SK-N-SH (cell line): ENCODE measurements at regions not wholly inside any gene's neighbourhood (a gene's known extent, or its start where the extent isn't known, plus 50 kb on each side); places are given as distances from the start of the nearest gene placed in this dataset.

Source experiments
- CTCF ChIA-PET: fragments of 300-600, 350-600 bp; formaldehyde crosslinking; extraction: SDS; loops from one replicate; lab custom pipeline; 2021; lab: Yijun Ruan, JAX
- POLR2A ChIA-PET: fragments of 350-600 bp; sonication (Branson Sonifier 250); formaldehyde crosslinking; extraction: SDS; loops from one replicate; lab custom pipeline; 2020; ENCODE audit warnings: antibody characterized with exemption, inconsistent platforms; lab: Yijun Ruan, JAX
- DNase-seq: peaks from one replicate; pipeline ENCODE4 v3.0.0; 2012
- H2AFZ ChIP-seq: fragments of 200-600 bp; sonication (generic); 2 replicates; pipeline ENCODE4 v1.8.1; 2016; ENCODE audit warnings: antibody characterized with exemption, mild to moderate bottlenecking, low read depth
- H3F3A ChIP-seq: fragments of 200-600 bp; sonication (generic); replicated peaks from 2 replicates; pipeline ENCODE3; 2016; ENCODE audit warnings: antibody characterized with exemption, mild to moderate bottlenecking; ENCODE audit not compliant: insufficient read depth
- H3K27ac ChIP-seq, 2 experiments: fragments of 200-500 bp in 1 of 2; fragments of 200-600 bp in 1 of 2; sonication (Bioruptor generic) in 1 of 2; sonication (generic), shearing (Covaris generic) in 1 of 2; 2 replicates each; pipeline versions ENCODE4 v1.5.1 to v1.6.1; 2014 to 2016; ENCODE audit warnings: low read depth in 2 of 2, inconsistent platforms in 1 of 2, low read length in 1 of 2, mild to moderate bottlenecking in 1 of 2, mixed read lengths in 1 of 2
- H3K27me3 ChIP-seq: fragments of 200-600 bp; sonication (generic), shearing (Covaris generic); 2 replicates; pipeline ENCODE4 v1.6.1; 2016; ENCODE audit warnings: mixed run types; ENCODE audit not compliant: insufficient read depth
- H3K36me3 ChIP-seq, 2 experiments: fragments of 200-500 bp in 1 of 2; fragments of 200-600 bp in 1 of 2; sonication (Bioruptor generic) in 1 of 2; sonication (generic) in 1 of 2; replicated peaks in 1 of 2; 2 replicates each; pipeline versions ENCODE3 to v1.5.1; 2014 to 2016; ENCODE audit warnings: low read length in 1 of 2, mild to moderate bottlenecking in 1 of 2; ENCODE audit not compliant: insufficient read depth in 2 of 2, control insufficient read depth in 1 of 2
- H3K4me1 ChIP-seq, 2 experiments: fragments of 200-500 bp in 1 of 2; fragments of 200-600 bp in 1 of 2; sonication (Bioruptor generic) in 1 of 2; sonication (generic), shearing (Covaris generic) in 1 of 2; 2 replicates each; pipeline versions ENCODE4 v1.5.1 to v1.6.1; 2014 to 2016; ENCODE audit warnings: low read depth in 1 of 2, low read length in 1 of 2, mixed run types in 1 of 2; ENCODE audit not compliant: insufficient read depth in 2 of 2, control insufficient read depth in 1 of 2
- H3K4me2 ChIP-seq: fragments of 200-600 bp; sonication (generic), shearing (Covaris generic); 2 replicates; pipeline ENCODE4 v1.6.1; 2017; ENCODE audit warnings: mixed run types
- H3K4me3 ChIP-seq, 2 experiments: fragments of 200-500 bp in 1 of 2; fragments of 200-600 bp in 1 of 2; sonication (Bioruptor generic) in 1 of 2; sonication (generic), shearing (Covaris generic) in 1 of 2; 2 replicates each; pipeline versions ENCODE4 v1.5.1 to v1.8.1; 2014 to 2016; ENCODE audit warnings: low read depth in 2 of 2, inconsistent platforms in 1 of 2, low read length in 1 of 2, mild to moderate bottlenecking in 1 of 2, mixed read lengths in 1 of 2, moderate library complexity in 1 of 2
- H3K79me2 ChIP-seq: fragments of 200-600 bp; sonication (generic); 2 replicates; pipeline ENCODE4 v1.8.1; 2017; ENCODE audit warnings: mild to moderate bottlenecking; ENCODE audit not compliant: insufficient read depth
- H3K9ac ChIP-seq: fragments of 200-600 bp; sonication (generic); 2 replicates; pipeline ENCODE4 v1.6.1; 2017; ENCODE audit warnings: mixed run types
- H3K9me2 ChIP-seq: fragments of 200-600 bp; sonication (generic); 2 replicates; pipeline ENCODE4 v1.6.1; 2017; ENCODE audit warnings: mixed run types
- H3K9me3 ChIP-seq: fragments of 200-600 bp; sonication (generic); 2 replicates; pipeline ENCODE4 v1.6.1; 2017; ENCODE audit warnings: mixed run types, mild to moderate bottlenecking, moderate library complexity
- H4K20me1 ChIP-seq: fragments of 200-600 bp; sonication (generic); 2 replicates; pipeline ENCODE4 v1.6.1; 2017; ENCODE audit warnings: mild to moderate bottlenecking, mixed run types; ENCODE audit not compliant: insufficient read depth
- CHD2 ChIP-seq: fragments of 150-350 bp; IDR thresholded peaks from 2 replicates; pipeline ENCODE4 v1.6.1; 2018; ENCODE audit warnings: low read length; ENCODE audit not compliant: partially characterized antibody
- ELF1 ChIP-seq: IDR thresholded peaks from 2 replicates; pipeline ENCODE4 v1.4.0; 2012
- EZH2phosphoT487 ChIP-seq: fragments of 200-600 bp; sonication (generic); IDR thresholded peaks from 2 replicates; pipeline ENCODE4 v1.6.1; 2017; ENCODE audit warnings: low read depth, mixed run types, mild to moderate bottlenecking, antibody characterized with exemption, moderate library complexity, borderline replicate concordance
- FOSL2 ChIP-seq: IDR thresholded peaks from 2 replicates; pipeline ENCODE4 v1.4.0; 2012; ENCODE audit warnings: low read depth, mild to moderate bottlenecking, moderate library complexity, borderline replicate concordance
- GATA2 ChIP-seq: sonication (generic); formaldehyde crosslinking; IDR thresholded peaks from 2 replicates; pipeline ENCODE4 v1.5.0; 2020; ENCODE audit warnings: mild to moderate bottlenecking, missing genetic modification reagents
- IRF3 ChIP-seq: fragments of 150-350 bp; IDR thresholded peaks from 2 replicates; pipeline ENCODE4 v1.6.1; 2016; ENCODE audit warnings: mild to moderate bottlenecking, low read depth, low read length
- MEF2A ChIP-seq: IDR thresholded peaks from 2 replicates; pipeline ENCODE4 v1.4.0; 2012; ENCODE audit warnings: low read depth, borderline replicate concordance
- MXI1 ChIP-seq: IDR thresholded peaks from 2 replicates; pipeline ENCODE4 v1.6.1; 2012; ENCODE audit warnings: mild to moderate bottlenecking, low read depth, low read length, improper control_type of control experiment
- NFIC ChIP-seq: IDR thresholded peaks from 2 replicates; pipeline ENCODE4 v1.4.0; 2012; ENCODE audit warnings: borderline replicate concordance
- NRF1 ChIP-seq: IDR thresholded peaks from 2 replicates; pipeline ENCODE4 v1.6.1; 2012; ENCODE audit warnings: low read depth, mild to moderate bottlenecking, low read length
- RCOR1 ChIP-seq: fragments of 150-350 bp; IDR thresholded peaks from 2 replicates; pipeline ENCODE4 v1.6.1; 2017; ENCODE audit warnings: antibody characterized with exemption, low read length
- RFX5 ChIP-seq: IDR thresholded peaks from 2 replicates; pipeline ENCODE4 v1.6.1; 2012; ENCODE audit warnings: mild to moderate bottlenecking, improper control_type of control experiment, low read length
- RXRA ChIP-seq: IDR thresholded peaks from 2 replicates; pipeline ENCODE4 v1.4.0; 2012; ENCODE audit warnings: low read depth, mild to moderate bottlenecking, borderline replicate concordance
- TAF1 ChIP-seq: IDR thresholded peaks from 2 replicates; pipeline ENCODE4 v1.6.1; 2012; ENCODE audit warnings: low read depth, mild to moderate bottlenecking, low read length, moderate library complexity, borderline replicate concordance
- TCF12 ChIP-seq: IDR thresholded peaks from 2 replicates; pipeline ENCODE4 v1.4.0; 2012
- USF1 ChIP-seq: IDR thresholded peaks from 2 replicates; pipeline ENCODE4 v1.4.0; 2012; ENCODE audit warnings: low read depth, borderline replicate concordance
- ZBTB33 ChIP-seq: IDR thresholded peaks from 2 replicates; pipeline ENCODE4 v1.4.0; 2012; ENCODE audit warnings: low read depth, borderline replicate concordance
- WGBS: methylation state at CpG from one replicate; pipeline ENCODE4 v1.1.6; 2017; ENCODE audit warnings: low lambda C conversion rate; 5-methylcytosine and 5-hydroxymethylcytosine counted together
- TF ChIP-seq, protein P1 (sequence below): IDR thresholded peaks from 2 replicates; pipeline ENCODE4 v1.4.0; 2012; ENCODE audit warnings: low read depth
- TF ChIP-seq, protein P2 (sequence below): IDR thresholded peaks from 2 replicates; pipeline ENCODE4; 2012
- TF ChIP-seq, protein P3 (sequence below): fragments of 200-600 bp; sonication (generic); IDR thresholded peaks from 2 replicates; pipeline ENCODE4 v1.6.1; 2017; ENCODE audit warnings: antibody characterized with exemption, mild to moderate bottlenecking, moderate library complexity

GRCh38 chr7:35365523-35365922, 111.6 kb upstream of the TBX20 start (continued):
- no peak for TF ChIP-seq NRF1

DNA sequence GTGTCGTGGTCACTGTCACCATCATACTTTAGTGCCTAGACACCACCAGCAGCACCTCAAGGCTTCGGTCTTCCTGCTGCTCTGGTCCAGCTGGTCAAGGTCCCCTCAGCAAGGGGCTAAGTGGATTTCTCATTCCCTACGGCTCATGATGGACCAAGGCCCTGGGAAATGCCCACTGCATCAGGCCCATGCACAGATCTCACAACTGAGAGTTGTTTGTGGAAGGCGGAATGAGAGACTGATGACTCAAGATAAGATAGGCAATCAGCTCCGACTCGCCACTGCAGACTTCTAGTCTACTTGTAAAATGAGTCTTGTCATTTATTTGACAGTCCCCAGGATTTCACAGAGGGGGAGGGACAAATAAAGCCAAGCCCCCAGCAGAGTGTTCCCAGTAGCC, 108.4 kb upstream of the TBX20 start:
- no peak overlapping the region for H3K4me3 ChIP-seq
- H3K9me3 ChIP-seq = no peaks in the 10 kb centered on the region
- DNase-seq = no peak
- H3K36me3 ChIP-seq = no peaks in the 10 kb centered on the region
- ChIA-PET POLR2A (no interaction called here), CTCF (interaction anchor here (1.7 kb wide), 1 partner anchor 9 kb away, joined by 8 read pairs; no protein-coding TSS in a partner anchor)
- H3K4me2 ChIP-seq = no peak overlapping the region
- H2AFZ ChIP-seq = no peak overlapping the region
- TF ChIP-seq ELF1 (no peak), TAF1 (no peak), GATA2 (CRISPR knock-in tag) (no peak), RFX5 (no peak), RCOR1 (no peak), NFIC (no peak), EZH2phosphoT487 (no peak), MXI1 (no peak), FOSL2 (no peak), RXRA (no peak), MEF2A (no peak), IRF3 (no peak), CHD2 (no peak), ZBTB33 (no peak), TCF12 (no peak), USF1 (no peak)
- TF ChIP-seq, protein P1, sequence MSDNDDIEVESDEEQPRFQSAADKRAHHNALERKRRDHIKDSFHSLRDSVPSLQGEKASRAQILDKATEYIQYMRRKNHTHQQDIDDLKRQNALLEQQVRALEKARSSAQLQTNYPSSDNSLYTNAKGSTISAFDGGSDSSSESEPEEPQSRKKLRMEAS = no peak
- TF ChIP-seq, protein P2, sequence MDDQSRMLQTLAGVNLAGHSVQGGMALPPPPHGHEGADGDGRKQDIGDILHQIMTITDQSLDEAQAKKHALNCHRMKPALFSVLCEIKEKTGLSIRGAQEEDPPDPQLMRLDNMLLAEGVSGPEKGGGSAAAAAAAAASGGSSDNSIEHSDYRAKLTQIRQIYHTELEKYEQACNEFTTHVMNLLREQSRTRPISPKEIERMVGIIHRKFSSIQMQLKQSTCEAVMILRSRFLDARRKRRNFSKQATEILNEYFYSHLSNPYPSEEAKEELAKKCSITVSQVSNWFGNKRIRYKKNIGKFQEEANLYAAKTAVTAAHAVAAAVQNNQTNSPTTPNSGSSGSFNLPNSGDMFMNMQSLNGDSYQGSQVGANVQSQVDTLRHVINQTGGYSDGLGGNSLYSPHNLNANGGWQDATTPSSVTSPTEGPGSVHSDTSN = no peak
- TF ChIP-seq, protein P3, sequence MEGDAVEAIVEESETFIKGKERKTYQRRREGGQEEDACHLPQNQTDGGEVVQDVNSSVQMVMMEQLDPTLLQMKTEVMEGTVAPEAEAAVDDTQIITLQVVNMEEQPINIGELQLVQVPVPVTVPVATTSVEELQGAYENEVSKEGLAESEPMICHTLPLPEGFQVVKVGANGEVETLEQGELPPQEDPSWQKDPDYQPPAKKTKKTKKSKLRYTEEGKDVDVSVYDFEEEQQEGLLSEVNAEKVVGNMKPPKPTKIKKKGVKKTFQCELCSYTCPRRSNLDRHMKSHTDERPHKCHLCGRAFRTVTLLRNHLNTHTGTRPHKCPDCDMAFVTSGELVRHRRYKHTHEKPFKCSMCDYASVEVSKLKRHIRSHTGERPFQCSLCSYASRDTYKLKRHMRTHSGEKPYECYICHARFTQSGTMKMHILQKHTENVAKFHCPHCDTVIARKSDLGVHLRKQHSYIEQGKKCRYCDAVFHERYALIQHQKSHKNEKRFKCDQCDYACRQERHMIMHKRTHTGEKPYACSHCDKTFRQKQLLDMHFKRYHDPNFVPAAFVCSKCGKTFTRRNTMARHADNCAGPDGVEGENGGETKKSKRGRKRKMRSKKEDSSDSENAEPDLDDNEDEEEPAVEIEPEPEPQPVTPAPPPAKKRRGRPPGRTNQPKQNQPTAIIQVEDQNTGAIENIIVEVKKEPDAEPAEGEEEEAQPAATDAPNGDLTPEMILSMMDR = no peak
- no peaks in the 10 kb centered on the region for H3F3A ChIP-seq
- WGBS = 40% methylated on average over 6 of the region's 6 CpGs
- H3K79me2 ChIP-seq = no peaks in the 10 kb centered on the region
- H3K4me1 ChIP-seq = no peaks in the 10 kb centered on the region; a peak in 1 of 4 replicates
- no peak overlapping the region for H3K27ac ChIP-seq
- H4K20me1 ChIP-seq = no peaks in the 10 kb centered on the region
- H3K9ac ChIP-seq = no peak overlapping the region
- H3K27me3 ChIP-seq = no peaks in the 10 kb centered on the region
- H3K9me2 ChIP-seq = no peaks in the 10 kb centered on the region
